Thyroid gland (tissue), 4 donors: ENCODE measurements at regions not wholly inside any gene's neighbourhood (a gene's known extent, or its start where the extent isn't known, plus 50 kb on each side); places are given as distances from the start of the nearest gene placed in this dataset. TPM values are rescaled to one million over a fixed set of nuclear protein-coding genes. Genes with fewer than 3 reads are reported as not detected.

Experiments
- DNase-seq, 2 donors: peaks; one replicate each; pipeline ENCODE4 v3.0.0-alpha.2; 2019
- H3K27ac ChIP-seq, 3 donors: fragments of 200-600 bp; sonication (generic); 1 replicate in 2 of 3; 2 replicates in 1 of 3; pipeline ENCODE4 v1.5.1; 2016 to 2019; ENCODE audit warnings: mild to moderate bottlenecking in 1 of 3, moderate library complexity in 1 of 3
- H3K27me3 ChIP-seq: fragments of 200-600 bp; sonication (generic); one replicate; pipeline ENCODE4 v1.5.1; 2019
- H3K36me3 ChIP-seq, 2 donors: fragments of 200-600 bp; sonication (generic); one replicate each; pipeline ENCODE4 v1.5.1; 2016 to 2019
- H3K4me1 ChIP-seq, 2 donors: fragments of 200-600 bp; sonication (generic); one replicate each; pipeline ENCODE4 v1.5.1; 2017 to 2019
- H3K4me3 ChIP-seq, 3 donors: fragments of 200-600 bp; sonication (generic); replicated peaks in 1 of 3; 1 replicate in 2 of 3; 2 replicates in 1 of 3; pipeline ENCODE4 v1.5.1; 2016; ENCODE audit warnings: mild to moderate bottlenecking in 1 of 3
- H3K9me3 ChIP-seq: fragments of 200-600 bp; sonication (generic); one replicate; pipeline ENCODE4 v1.5.1; 2017
- CTCF ChIP-seq, 6 experiments: fragments of 200-600 bp in 3 of 6; fragments of 450-650 bp in 3 of 6; sonication (generic) in 3 of 6; IDR thresholded peaks; one replicate each; pipeline ENCODE4 v1.5.1; 2016 to 2019; ENCODE audit warnings: antibody characterized with exemption in 6 of 6, mild to moderate bottlenecking in 2 of 6, inconsistent platforms in 1 of 6, moderate library complexity in 1 of 6
- POLR2A ChIP-seq, 2 donors: fragments of 450-650 bp; IDR thresholded peaks; one replicate each; pipeline ENCODE4 v1.6.1; 2017; ENCODE audit warnings: antibody characterized with exemption in 2 of 2, mild to moderate bottlenecking in 2 of 2, moderate library complexity in 1 of 2
- WGBS, 2 donors: methylation state at CpG; one replicate each; pipeline ENCODE4 v1.1.5; 2017; 5-methylcytosine and 5-hydroxymethylcytosine counted together
- intact Hi-C: fragments of 100-400 bp; cut with DNase I; formaldehyde crosslinking; loops from one replicate; pipeline ENCODE4 v1.15.1; 2023
- small RNA-seq: library from RNA; depleted of rRNA; stranded (forward); fragments of <200 nt; gene quantifications from one replicate; pipeline ENCODE3, GENCODE V24; 2016

GRCh38 chr2:154637456-154637855 lies 61.0 kb upstream of the KCNJ3 start:
- Histone ChIP-seq H3K27me3 (no peaks in the 10 kb centered on the region), H3K27ac (no peak overlapping the region), H3K4me3 (no peak overlapping the region), H3K36me3 (no peaks in the 10 kb centered on the region), H3K9me3 (no peaks in the 10 kb centered on the region), H3K4me1 (no peaks in the 10 kb centered on the region)
- intact Hi-C loops, result no loop called here
- no peak for TF ChIP-seq CTCF (IDR thresholded peaks at IDR 0.05)
- no peak for TF ChIP-seq POLR2A (IDR thresholded peaks at IDR 0.05)
- no peak for DNase-seq

- DNase-seq, result no peak
- intact Hi-C loops, result no loop called here
- 61 to 69% methylated on average over 1 of the region's 1 CpG for WGBS, 2 donors
- Histone ChIP-seq H3K27me3 (no peaks in the 10 kb centered on the region), H3K4me3 (no peak overlapping the region), H3K36me3 (no peaks in the 10 kb centered on the region), H3K27ac (no peak overlapping the region), H3K9me3 (no peaks in the 10 kb centered on the region), H3K4me1 (no peaks in the 10 kb centered on the region)
- TF ChIP-seq CTCF (IDR thresholded peaks at IDR 0.05) (no peak), POLR2A (IDR thresholded peaks at IDR 0.05) (no peak)
Observed at GRCh38 chr2:154638783-154639182, 59.7 kb upstream of the KCNJ3 start.

GRCh38 chr2:154640000-154640399 lies 58.5 kb upstream of the KCNJ3 start:
- H3K27ac ChIP-seq, result no peak overlapping the region
- TF ChIP-seq CTCF (IDR thresholded peaks at IDR 0.05) (no peak), POLR2A (IDR thresholded peaks at IDR 0.05) (no peak)
- WGBS, 2 donors, result 80% methylated on average over 3 of the region's 3 CpGs
- no peaks in the 10 kb centered on the region for H3K27me3 ChIP-seq
- no peak for DNase-seq
- no peak overlapping the region for H3K4me3 ChIP-seq
- intact Hi-C loops, result no loop called here
- H3K36me3 ChIP-seq, result no peaks in the 10 kb centered on the region
- no peaks in the 10 kb centered on the region for H3K4me1 ChIP-seq
- no peaks in the 10 kb centered on the region for H3K9me3 ChIP-seq

Small RNA genes in the stretch of these regions (small RNA-seq; reads per million reads assigned to genes)
- not detected for gene RNA5SP107
